OCI-LY7 (cell line): ENCODE measurements at regions not wholly inside any gene's neighbourhood (a gene's known extent, or its start where the extent isn't known, plus 50 kb on each side); places are given as distances from the start of the nearest gene placed in this dataset.

Experiments
- BruUV-seq: library from RNA; stranded (reverse); fragments of 400-500 nt; replicated peaks from 2 replicates; lab custom pipeline; 2021; lab: Mats Ljungman, UMichigan
- CTCF ChIA-PET: fragments of 300-600 bp; sonication (Branson Sonifier 250); formaldehyde crosslinking; loops from one replicate; lab custom pipeline; 2022; ENCODE audit warnings: antibody characterized with exemption; ENCODE audit not compliant: unreplicated experiment; lab: Charles Lee
- POLR2A ChIA-PET: fragments of 300-600 bp; sonication (Branson Sonifier 250); formaldehyde crosslinking; loops from one replicate; lab custom pipeline; 2022; ENCODE audit warnings: antibody characterized with exemption; lab: Charles Lee
- DNase-seq: peaks from one replicate; pipeline ENCODE4 v3.0.0-alpha.2; 2015; ENCODE audit warnings: low spot score
- H2AFZ ChIP-seq: fragments of 200-600 bp; sonication (generic), shearing (Covaris generic); 2 replicates; pipeline ENCODE4 v1.6.1; 2014; ENCODE audit warnings: mild to moderate bottlenecking, antibody characterized with exemption, low read length, moderate library complexity
- H3K27ac ChIP-seq: fragments of 200-600 bp; sonication (generic); 2 replicates; pipeline ENCODE4 v1.5.1; 2014; ENCODE audit warnings: mixed run types, low read depth, mild to moderate bottlenecking, moderate library complexity, low read length, inconsistent platforms; ENCODE audit not compliant: poor library complexity, severe bottlenecking
- H3K36me3 ChIP-seq: fragments of 200-600 bp; sonication (generic); 2 replicates; pipeline ENCODE4 v1.6.1; 2014; ENCODE audit warnings: mild to moderate bottlenecking, antibody characterized with exemption, low read length, moderate library complexity, mixed read lengths; ENCODE audit not compliant: insufficient read depth
- H3K4me1 ChIP-seq: fragments of 200-600 bp; sonication (generic); 2 replicates; pipeline ENCODE4 v1.5.1; 2014; ENCODE audit warnings: mild to moderate bottlenecking, low read length; ENCODE audit not compliant: insufficient read depth, poor library complexity, severe bottlenecking
- H3K4me2 ChIP-seq: fragments of 200-600 bp; sonication (generic); 2 replicates; pipeline ENCODE4 v1.6.1; 2014; ENCODE audit warnings: mild to moderate bottlenecking, low read length
- H3K4me3 ChIP-seq: fragments of 200-600 bp; sonication (generic); 2 replicates; pipeline ENCODE4 v1.5.1; 2014; ENCODE audit warnings: mild to moderate bottlenecking, low read depth, low read length; ENCODE audit not compliant: poor library complexity, severe bottlenecking
- H3K79me2 ChIP-seq: fragments of 200-600 bp; sonication (generic); 2 replicates; pipeline ENCODE4 v1.6.1; 2016; ENCODE audit warnings: low read depth, mild to moderate bottlenecking, low read length, moderate library complexity, mixed read lengths; ENCODE audit not compliant: insufficient read depth
- H3K9me2 ChIP-seq: fragments of 200-600 bp; sonication (generic); 2 replicates; pipeline ENCODE4 v1.6.1; 2016; ENCODE audit warnings: mild to moderate bottlenecking, low read length, mixed read lengths; ENCODE audit not compliant: insufficient read depth
- H3K9me3 ChIP-seq: fragments of 200-600 bp; sonication (generic); 2 replicates; pipeline ENCODE4 v1.6.1; 2014; ENCODE audit warnings: mild to moderate bottlenecking, mixed run types, low read length, mixed read lengths
- H4K20me1 ChIP-seq: fragments of 200-600 bp; sonication (generic); 2 replicates; pipeline ENCODE4 v1.6.1; 2014; ENCODE audit warnings: mild to moderate bottlenecking, antibody characterized with exemption, low read length, moderate library complexity, mixed read lengths; ENCODE audit not compliant: insufficient read depth
- CTCF ChIP-seq: fragments of 200-600 bp; sonication (generic); conservative IDR thresholded peaks from 2 replicates; pipeline ENCODE4 v1.5.1; 2014; ENCODE audit warnings: mild to moderate bottlenecking, antibody characterized with exemption, low read length, moderate library complexity, mixed read lengths
- EZH2phosphoT487 ChIP-seq: fragments of 200-600 bp; sonication (generic); IDR thresholded peaks from 2 replicates; pipeline ENCODE4 v1.6.1; 2018; ENCODE audit warnings: low read depth, borderline replicate concordance, mild to moderate bottlenecking, mixed run types, antibody characterized with exemption, low read length, moderate library complexity, mixed read lengths
- intact Hi-C: fragments of 100-400 bp; cut with micrococcal nuclease; formaldehyde crosslinking; loops from one replicate; pipeline ENCODE4 v1.10.0; 2022; ENCODE audit not compliant: unreplicated experiment

GRCh38 chr1:98472878-98473277 is 188.6 kb upstream of the SNX7 start:
- Histone ChIP-seq H3K4me2 (no peak overlapping the region), H3K27ac (no peak overlapping the region), H3K36me3 (no peaks in the 10 kb centered on the region), H3K4me1 (no peaks in the 10 kb centered on the region), H3K9me3 (no peaks in the 10 kb centered on the region), H3K79me2 (no peaks in the 10 kb centered on the region), H3K4me3 (no peak overlapping the region), H2AFZ (no peak overlapping the region), H4K20me1 (no peaks in the 10 kb centered on the region), H3K9me2 (no peaks in the 10 kb centered on the region)
- no peak for DNase-seq
- ChIA-PET CTCF (no interaction called here), POLR2A (no interaction called here)
- TF ChIP-seq EZH2phosphoT487 (no peak), CTCF (no peak)
- BruUV-seq, result no TSS peak
- intact Hi-C loops, result no loop called here

- POLR2A ChIA-PET, result no interaction called here
- H3K4me3 ChIP-seq, result no peak overlapping the region
- H3K9me2 ChIP-seq, result no peaks in the 10 kb centered on the region
- H3K4me2 ChIP-seq, result no peak overlapping the region
- H4K20me1 ChIP-seq, result no peaks in the 10 kb centered on the region
- no peak overlapping the region for H2AFZ ChIP-seq
- H3K9me3 ChIP-seq, result no peaks in the 10 kb centered on the region
- BruUV-seq, result no TSS peak
- no peak for DNase-seq
- intact Hi-C loops, result no loop called here
- no peak overlapping the region for H3K27ac ChIP-seq
- TF ChIP-seq CTCF (no peak), EZH2phosphoT487 (no peak)
- no peaks in the 10 kb centered on the region for H3K79me2 ChIP-seq
- no peaks in the 10 kb centered on the region for H3K4me1 ChIP-seq
- no peaks in the 10 kb centered on the region for H3K36me3 ChIP-seq
- CTCF ChIA-PET, result no interaction called here
Observed at GRCh38 chr1:98471633-98472032, 189.9 kb upstream of the SNX7 start.

DNA sequence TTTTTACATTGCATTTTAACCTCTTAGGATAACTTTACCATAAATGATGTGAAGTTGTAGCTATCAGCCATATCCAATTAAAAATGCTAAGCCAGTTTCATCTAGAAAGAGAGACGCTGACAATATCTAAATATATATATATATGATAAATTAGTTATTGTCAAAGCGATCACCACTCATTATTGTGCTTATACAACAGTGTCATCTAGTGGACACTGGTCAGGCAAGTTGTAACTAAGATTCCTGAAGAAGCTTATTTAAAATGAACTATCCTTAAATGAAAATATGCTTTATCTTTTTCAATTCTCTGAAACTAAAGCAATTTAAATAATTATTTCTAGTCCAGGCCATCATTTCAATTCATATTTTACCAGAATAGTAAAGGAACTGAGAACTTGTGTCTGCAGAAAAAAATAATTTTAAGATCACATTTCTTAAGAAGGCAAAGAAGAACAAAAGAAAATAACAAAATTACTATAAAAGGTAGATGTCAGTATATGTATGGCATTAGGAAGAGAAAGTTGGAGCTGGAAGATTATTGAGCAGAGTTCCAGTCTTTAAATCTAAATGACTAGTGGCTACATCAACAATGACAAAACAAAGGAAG is 193.3 kb upstream of the SNX7 start:
- H3K4me3 ChIP-seq, result no peak overlapping the region
- ChIA-PET CTCF (no interaction called here), POLR2A (interaction anchor here (1.1 kb wide), 1 partner anchor 9 kb away, joined by 5 read pairs; no protein-coding TSS in a partner anchor)
- H3K4me1 ChIP-seq, result no peaks in the 10 kb centered on the region
- no peaks in the 10 kb centered on the region for H4K20me1 ChIP-seq
- no peak overlapping the region for H3K4me2 ChIP-seq
- H3K9me3 ChIP-seq, result no peaks in the 10 kb centered on the region
- no TSS peak for BruUV-seq
- no peaks in the 10 kb centered on the region for H3K79me2 ChIP-seq
- intact Hi-C loops, result no loop called here
- H3K36me3 ChIP-seq, result no peaks in the 10 kb centered on the region
- no peak for TF ChIP-seq EZH2phosphoT487
- TF ChIP-seq CTCF, result peak; percentile 67
- H3K9me2 ChIP-seq, result no peaks in the 10 kb centered on the region
- H3K27ac ChIP-seq, result no peak overlapping the region
- H2AFZ ChIP-seq, result no peak overlapping the region
- DNase-seq, result peak; percentile 6
